ENCODE measurements at regions not wholly inside any gene's neighbourhood (a gene's known extent, or its start where the extent isn't known, plus 50 kb on each side); places are given as distances from the start of the nearest gene placed in this dataset.
A peak's percentile ranks its signal among the peaks of the same experiment; 100 is the strongest.

GRCh38 chr1:239898062-239898730, 193.5 kb upstream of the FMN2 start:
- peak; percentile 93 for FAIRE-seq
- H3K27ac ChIP-seq (ENCODE audit: control insufficient read depth, insufficient read depth, low read length), result no peak overlapping the region
- TF ChIP-seq EZH2 (IDR thresholded peaks at IDR 0.05; ENCODE audit: low read length), result no peak
- TF ChIP-seq CTCF (optimal IDR thresholded peaks at IDR 0.05 in 1 of 3, IDR thresholded peaks at IDR 0.05 in 1 of 3, conservative IDR thresholded peaks at IDR 0.05 in 1 of 3; ENCODE audit: extremely low read depth in 1 of 3, insufficient read depth in 2 of 3, low read length in 3 of 3), result peak; percentile 86 to 94 (median 91)
- no peaks in the 10 kb centered on the region for H3K9me1 ChIP-seq (ENCODE audit: control insufficient read depth, extremely low read depth, insufficient read depth, low read length)
- H3K4me3 ChIP-seq (ENCODE audit: control insufficient read depth in 2 of 3, extremely low read depth in 1 of 3, insufficient read depth in 2 of 3, low read depth in 1 of 3, low read length in 3 of 3), result no peak overlapping the region
- peak; percentile 9 for DNase-seq (ENCODE audit: low read depth, low spot score)
- no peak overlapping the region for H3K9ac ChIP-seq (ENCODE audit: control insufficient read depth, extremely low read depth, insufficient read depth, low read length)
- H3K9me3 ChIP-seq (ENCODE audit: control insufficient read depth, low read depth, low read length), result no peaks in the 10 kb centered on the region
- peak overlapping the region; percentile 65 for H2AFZ ChIP-seq (ENCODE audit: control insufficient read depth, low read length)
- no peaks in the 10 kb centered on the region for H4K20me1 ChIP-seq (ENCODE audit: control insufficient read depth, extremely low read depth, insufficient read depth, low read length)
- H3K4me1 ChIP-seq (ENCODE audit: control insufficient read depth, extremely low read depth, insufficient read depth, low read length), result no peaks in the 10 kb centered on the region
- no peaks in the 10 kb centered on the region for H3K79me2 ChIP-seq (ENCODE audit: control insufficient read depth, insufficient read depth, low read length)
- no peaks in the 10 kb centered on the region for H3K27me3 ChIP-seq (ENCODE audit: control insufficient read depth, extremely low read depth, insufficient read depth, low read length)
- dilution Hi-C loops (cut with MboI; ENCODE audit: extremely low pct_ligation_motif_present, low sequenced_read_pairs), result no loop called here
- no peak overlapping the region for H3K4me2 ChIP-seq (ENCODE audit: control insufficient read depth, extremely low read depth, insufficient read depth, low read depth, low read length)
- no peaks in the 10 kb centered on the region for H3K36me3 ChIP-seq (ENCODE audit: control insufficient read depth in 2 of 2, extremely low read depth in 1 of 2, insufficient read depth in 2 of 2, low read length in 2 of 2)

- Histone ChIP-seq H3K9me3 (ENCODE audit: control insufficient read depth, low read depth, low read length) (no peaks in the 10 kb centered on the region), H3K36me3 (ENCODE audit: control insufficient read depth in 2 of 2, extremely low read depth in 1 of 2, insufficient read depth in 2 of 2, low read length in 2 of 2) (no peaks in the 10 kb centered on the region), H3K4me2 (ENCODE audit: control insufficient read depth, extremely low read depth, insufficient read depth, low read depth, low read length) (no peak overlapping the region), H3K9me1 (ENCODE audit: control insufficient read depth, extremely low read depth, insufficient read depth, low read length) (no peaks in the 10 kb centered on the region), H4K20me1 (ENCODE audit: control insufficient read depth, extremely low read depth, insufficient read depth, low read length) (no peaks in the 10 kb centered on the region), H3K27me3 (ENCODE audit: control insufficient read depth, extremely low read depth, insufficient read depth, low read length) (no peaks in the 10 kb centered on the region), H3K4me3 (ENCODE audit: control insufficient read depth in 2 of 3, extremely low read depth in 1 of 3, insufficient read depth in 2 of 3, low read depth in 1 of 3, low read length in 3 of 3) (no peak overlapping the region), H3K4me1 (ENCODE audit: control insufficient read depth, extremely low read depth, insufficient read depth, low read length) (no peaks in the 10 kb centered on the region), H3K27ac (ENCODE audit: control insufficient read depth, insufficient read depth, low read length) (no peak overlapping the region), H3K9ac (ENCODE audit: control insufficient read depth, extremely low read depth, insufficient read depth, low read length) (no peak overlapping the region), H3K79me2 (ENCODE audit: control insufficient read depth, insufficient read depth, low read length) (no peaks in the 10 kb centered on the region), H2AFZ (ENCODE audit: control insufficient read depth, low read length) (no peak overlapping the region)
- DNase-seq (ENCODE audit: low read depth, low spot score) (no peak), FAIRE-seq (no peak)
- dilution Hi-C loops (cut with MboI; ENCODE audit: extremely low pct_ligation_motif_present, low sequenced_read_pairs), result no loop called here
- TF ChIP-seq EZH2 (IDR thresholded peaks at IDR 0.05; ENCODE audit: low read length) (no peak), CTCF (optimal IDR thresholded peaks at IDR 0.05 in 1 of 3, IDR thresholded peaks at IDR 0.05 in 1 of 3, conservative IDR thresholded peaks at IDR 0.05 in 1 of 3; ENCODE audit: extremely low read depth in 1 of 3, insufficient read depth in 2 of 3, low read length in 3 of 3) (no peak)
Observed at GRCh38 chr1:239899747-239900146, 191.9 kb upstream of the FMN2 start.

Measured in keratinocyte (primary cell).